Right lobe of liver (tissue), 4 donors: ENCODE measurements at regions not wholly inside any gene's neighbourhood (a gene's known extent, or its start where the extent isn't known, plus 50 kb on each side); places are given as distances from the start of the nearest gene placed in this dataset.

Source experiments
- POLR2A ChIP-seq: fragments of 450-650 bp; IDR thresholded peaks from one replicate; pipeline ENCODE4 v1.6.1; 2017; ENCODE audit warnings: antibody characterized with exemption, mild to moderate bottlenecking
- TF ChIP-seq, protein P1 (sequence below), 4 donors: fragments of 200-600 bp in 3 of 4; fragments of 450-650 bp in 1 of 4; IDR thresholded peaks; one replicate each; pipeline versions ENCODE4 v1.5.1 to v1.8.0; 2016 to 2022; ENCODE audit warnings: antibody characterized with exemption in 4 of 4, mild to moderate bottlenecking in 2 of 4
- donor health status: DM: no; HTN: no; CAD: no.
- donor health status: DM: no; HTN: no; CAD: no.
- donor health status: DM: no; HTN: yes; CAD: no.

DNA sequence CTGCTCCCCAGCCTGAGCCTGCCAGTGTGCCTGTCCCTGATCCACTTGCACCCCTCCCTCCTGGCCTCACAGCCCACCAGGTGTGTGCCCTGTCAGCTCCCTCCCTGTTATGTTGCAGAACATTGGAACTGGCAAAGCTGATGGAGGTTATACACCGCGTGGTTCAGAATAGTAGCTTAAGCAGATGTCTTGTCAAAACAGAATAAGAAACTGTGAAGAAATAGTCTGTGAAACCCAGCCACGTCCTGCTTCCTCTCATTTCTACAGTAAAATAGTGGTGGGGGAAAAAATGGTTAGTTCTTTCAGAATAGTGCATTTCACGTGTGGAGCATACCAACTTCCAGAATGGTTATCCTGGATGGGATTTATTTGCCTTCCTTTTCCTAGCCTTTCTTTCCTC, 161.2 kb upstream of the NAV2 start:
- TF ChIP-seq, protein P1, sequence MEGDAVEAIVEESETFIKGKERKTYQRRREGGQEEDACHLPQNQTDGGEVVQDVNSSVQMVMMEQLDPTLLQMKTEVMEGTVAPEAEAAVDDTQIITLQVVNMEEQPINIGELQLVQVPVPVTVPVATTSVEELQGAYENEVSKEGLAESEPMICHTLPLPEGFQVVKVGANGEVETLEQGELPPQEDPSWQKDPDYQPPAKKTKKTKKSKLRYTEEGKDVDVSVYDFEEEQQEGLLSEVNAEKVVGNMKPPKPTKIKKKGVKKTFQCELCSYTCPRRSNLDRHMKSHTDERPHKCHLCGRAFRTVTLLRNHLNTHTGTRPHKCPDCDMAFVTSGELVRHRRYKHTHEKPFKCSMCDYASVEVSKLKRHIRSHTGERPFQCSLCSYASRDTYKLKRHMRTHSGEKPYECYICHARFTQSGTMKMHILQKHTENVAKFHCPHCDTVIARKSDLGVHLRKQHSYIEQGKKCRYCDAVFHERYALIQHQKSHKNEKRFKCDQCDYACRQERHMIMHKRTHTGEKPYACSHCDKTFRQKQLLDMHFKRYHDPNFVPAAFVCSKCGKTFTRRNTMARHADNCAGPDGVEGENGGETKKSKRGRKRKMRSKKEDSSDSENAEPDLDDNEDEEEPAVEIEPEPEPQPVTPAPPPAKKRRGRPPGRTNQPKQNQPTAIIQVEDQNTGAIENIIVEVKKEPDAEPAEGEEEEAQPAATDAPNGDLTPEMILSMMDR (IDR thresholded peaks at IDR 0.05): no peak
- no peak for TF ChIP-seq POLR2A
